ENCODE measurements at regions not wholly inside any gene's neighbourhood (a gene's known extent, or its start where the extent isn't known, plus 50 kb on each side); places are given as distances from the start of the nearest gene placed in this dataset.
"Not testable (repeated sequence)": the region's sequence is repeated elsewhere in the genome, so short reads cannot be mapped to it uniquely, and the experiment has no call there.

DNA sequence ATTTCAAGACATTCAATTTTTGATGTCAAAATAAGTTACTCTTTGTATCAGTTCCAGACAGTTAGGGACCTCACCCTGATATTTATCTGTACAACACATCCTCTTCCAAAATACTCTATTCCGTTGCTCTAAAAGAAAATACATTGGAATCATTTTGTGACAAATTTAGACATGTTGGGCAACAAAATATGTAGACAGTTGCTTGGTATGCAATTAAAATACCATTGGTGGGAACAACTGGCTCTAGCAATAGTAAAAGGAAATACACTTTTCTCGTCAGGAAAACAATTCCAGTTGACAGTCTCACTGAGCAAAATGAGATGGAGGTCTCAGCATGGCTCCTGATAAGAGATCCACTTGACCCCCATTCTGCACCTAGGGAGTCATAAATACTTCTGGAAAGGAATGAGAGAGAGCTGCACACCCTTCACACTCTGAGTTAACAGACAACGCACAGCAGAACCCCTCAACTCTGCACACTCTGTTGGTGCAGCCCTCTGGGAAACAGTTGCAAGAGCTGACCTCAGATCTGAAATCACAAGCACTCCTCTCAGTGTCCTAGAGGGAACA is 171.3 kb upstream of the NT5E start:
- no peak for DNase-seq

DNA sequence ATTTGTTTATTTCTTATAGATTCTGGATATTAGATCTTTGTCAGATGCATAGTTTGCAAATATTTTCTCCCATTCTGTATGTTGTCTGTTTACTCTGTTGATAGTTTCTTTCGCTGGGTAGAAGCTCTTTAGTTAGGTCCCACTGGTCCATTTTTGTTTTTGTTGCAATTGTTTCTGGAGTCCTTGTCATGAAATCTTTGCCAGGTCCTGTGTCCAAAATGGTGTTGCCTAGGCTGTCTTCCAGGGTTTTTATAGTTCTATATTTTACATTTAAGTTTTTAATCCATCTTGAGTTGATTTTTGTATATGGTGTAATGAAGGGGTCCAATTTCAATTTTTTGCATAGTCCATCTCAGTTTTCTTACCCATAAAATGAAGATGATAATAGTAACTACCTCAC is 173.9 kb upstream of the NT5E start:
- DNase-seq, result not testable (repeated sequence)

DNA sequence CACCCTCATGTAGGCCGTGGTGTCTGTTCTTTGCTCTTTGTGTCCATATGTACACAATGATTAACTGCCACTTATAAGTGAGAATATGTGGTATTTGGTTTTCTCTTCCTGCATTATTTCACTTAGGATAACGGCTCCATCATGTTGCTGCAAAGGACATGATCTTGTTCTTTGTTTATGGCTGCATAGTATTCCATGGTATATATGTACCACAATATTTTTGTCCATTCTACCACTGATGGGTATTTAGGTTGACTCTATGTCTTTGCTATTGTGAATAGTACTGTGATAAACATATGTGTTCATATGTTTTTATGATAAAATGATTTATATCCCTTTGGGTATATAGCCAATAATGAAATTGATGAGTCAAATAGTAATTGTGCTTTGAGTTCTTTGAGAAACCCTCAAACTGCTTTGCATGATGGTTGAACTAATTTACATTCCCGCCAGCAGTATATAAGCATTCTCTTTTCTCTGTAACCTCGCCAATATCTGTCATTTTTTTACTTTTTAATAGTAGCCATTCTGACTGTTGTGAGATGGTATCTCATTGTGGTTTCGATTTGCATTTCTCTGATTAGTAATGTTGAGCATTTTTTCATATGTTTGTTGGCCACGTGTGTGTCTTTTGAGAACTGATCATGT is 174.4 kb upstream of the NT5E start:
- DNase-seq, result peak; percentile 5

DNA sequence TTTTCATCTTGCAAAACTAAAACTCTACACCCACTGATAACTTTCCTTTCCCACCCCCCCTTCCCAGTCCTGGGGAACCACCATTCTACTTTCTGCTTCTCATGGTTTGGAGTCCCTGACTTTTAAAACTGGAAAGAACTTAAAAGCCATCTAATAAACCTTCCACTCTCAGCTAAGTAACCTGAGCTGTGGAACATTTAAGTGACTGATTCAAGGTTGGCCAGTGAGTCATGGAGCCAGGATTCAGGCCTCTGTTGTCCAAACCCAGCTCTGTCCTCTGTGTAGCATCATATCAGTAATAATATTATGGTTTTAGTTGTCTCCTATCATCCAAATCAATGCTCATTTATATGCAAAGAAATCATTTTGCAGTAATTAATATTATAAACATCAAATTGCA is 176.0 kb upstream of the NT5E start:
- no peak for DNase-seq

DNA sequence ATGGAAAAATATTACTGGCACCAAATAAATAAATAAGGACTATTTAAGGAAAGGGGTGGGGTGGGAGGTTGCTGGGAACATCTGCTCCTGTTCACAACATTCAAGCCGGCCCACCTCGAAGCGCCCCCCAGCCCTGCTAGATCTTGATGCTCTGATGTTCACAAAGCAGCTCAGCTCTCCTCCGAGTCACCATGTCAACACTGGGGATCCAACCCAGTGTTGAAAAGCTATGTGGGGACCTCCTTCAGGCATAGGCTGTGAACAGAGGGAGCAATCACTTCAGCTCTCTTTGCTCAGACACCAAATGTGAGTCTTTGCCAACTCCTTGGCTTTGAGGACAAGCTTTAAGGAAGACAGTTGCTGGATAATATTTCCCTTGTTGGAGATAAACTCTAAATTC is 176.8 kb upstream of the NT5E start:
- DNase-seq, result no peak

DNA sequence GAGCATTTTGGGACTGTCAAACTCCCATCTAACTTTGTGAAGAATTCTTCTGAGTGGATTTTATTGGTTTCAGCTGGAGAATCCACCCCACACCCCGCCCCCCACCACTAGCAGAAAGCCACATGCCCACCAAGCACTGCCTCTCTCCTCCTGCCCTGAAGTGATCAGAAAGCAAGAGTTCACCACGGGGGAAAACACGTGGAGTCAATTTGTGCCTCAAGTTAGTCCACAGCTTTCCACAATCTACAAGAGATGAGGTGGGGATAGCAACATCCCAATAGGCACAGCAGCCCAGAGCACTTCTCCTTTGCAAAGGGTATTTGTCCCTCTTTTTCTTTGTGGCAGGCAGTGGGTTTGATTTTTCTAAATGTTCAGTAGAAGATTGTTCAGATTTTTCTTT is 177.3 kb upstream of the NT5E start:
- no peak for DNase-seq

DNA sequence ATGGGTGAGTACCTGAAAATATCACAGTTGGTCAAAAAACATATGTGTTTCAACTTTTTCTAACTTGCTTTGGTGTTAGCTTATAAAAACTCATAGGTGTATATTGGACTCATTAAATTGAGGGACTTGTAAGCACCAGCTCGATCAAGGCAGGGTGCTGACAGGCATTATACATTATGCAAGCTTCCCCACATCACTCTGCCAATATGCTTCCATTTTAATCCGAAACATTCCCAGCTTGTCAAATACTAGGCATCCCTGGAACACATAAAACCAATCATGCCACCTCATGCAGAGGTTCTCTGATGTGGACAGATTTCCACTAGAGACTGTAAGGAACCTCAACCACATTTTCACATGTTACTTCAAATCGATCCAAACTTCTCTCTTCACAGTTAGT is 187.3 kb upstream of the NT5E start:
- no peak for DNase-seq

DNA sequence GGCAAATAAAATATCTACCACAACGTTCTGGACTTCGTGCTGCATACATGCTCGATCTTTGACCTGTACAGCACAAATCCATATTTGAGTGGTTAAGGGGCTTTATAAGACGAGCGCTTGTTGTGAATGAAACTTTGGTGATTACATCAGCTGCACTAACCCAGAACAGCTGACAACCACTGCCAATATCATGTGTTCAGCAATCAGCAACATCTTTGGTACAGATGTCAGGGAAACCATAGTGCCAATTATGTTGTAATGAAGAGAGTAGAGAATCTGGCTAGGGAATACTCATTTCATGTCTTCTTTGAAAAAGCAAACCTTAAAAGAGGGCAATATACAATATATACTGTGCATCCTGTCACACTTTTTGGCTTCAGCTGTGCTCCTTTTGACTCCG is 188.6 kb upstream of the NT5E start:
- no peak for DNase-seq

DNA sequence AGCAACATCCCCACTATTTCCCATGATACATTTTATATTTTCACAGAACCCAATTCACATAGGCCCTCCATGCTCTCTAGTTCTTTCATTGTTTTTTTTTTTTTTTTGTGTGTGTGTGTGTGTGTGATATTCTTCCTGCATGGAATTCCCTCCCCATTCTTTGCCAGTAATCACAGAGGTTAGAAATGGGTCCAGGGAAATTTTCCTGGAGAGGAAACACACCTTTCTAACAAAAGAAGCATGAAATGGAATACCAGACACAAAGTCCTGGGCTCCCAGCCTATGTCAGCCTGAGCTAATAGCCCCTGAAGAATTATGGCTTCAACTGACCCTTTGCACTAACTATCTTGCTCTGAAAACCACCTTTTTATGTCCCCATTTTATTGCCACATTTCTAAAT is 194.2 kb upstream of the NT5E start:
- DNase-seq, result no peak

DNA sequence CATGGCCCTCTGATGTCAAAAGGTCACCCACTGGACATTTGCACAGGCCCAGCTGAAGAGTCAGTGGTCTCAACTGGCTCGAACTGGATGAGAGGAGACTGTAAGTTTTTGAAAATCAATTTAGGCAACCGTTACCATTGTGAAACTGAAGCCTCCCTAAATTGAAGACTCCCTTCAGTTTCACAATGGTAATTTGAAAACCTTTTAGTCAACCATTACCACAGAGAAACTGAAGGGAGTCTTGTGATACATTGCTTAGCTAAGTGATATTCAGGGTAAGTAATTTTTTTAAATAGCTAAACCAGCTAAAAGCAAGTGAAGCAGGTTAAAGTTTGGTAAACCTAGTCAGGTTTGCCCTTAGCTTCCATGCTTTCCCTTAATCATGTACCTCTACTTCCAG is 197.3 kb upstream of the NT5E start:
- no peak for DNase-seq

DNA sequence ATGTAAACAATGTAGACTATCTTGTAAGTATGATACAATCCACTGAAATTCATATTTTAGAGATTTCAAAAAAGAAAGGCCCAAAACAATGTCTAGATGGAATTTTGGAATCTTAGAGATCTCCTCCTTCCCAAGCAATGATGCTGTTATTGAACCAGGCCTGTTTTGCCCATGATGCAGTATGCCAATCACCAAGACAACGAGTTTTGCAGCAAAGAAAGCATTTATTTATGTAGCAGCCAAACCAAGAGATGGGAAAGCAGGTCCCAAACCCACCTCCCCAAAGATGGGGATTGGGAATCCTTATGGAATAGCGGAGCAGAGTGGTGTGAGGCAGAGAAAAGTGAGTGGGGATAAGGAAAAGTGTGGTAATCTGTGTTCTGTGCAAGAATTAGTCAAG is 197.8 kb upstream of the NT5E start:
- no peak for DNase-seq

DNA sequence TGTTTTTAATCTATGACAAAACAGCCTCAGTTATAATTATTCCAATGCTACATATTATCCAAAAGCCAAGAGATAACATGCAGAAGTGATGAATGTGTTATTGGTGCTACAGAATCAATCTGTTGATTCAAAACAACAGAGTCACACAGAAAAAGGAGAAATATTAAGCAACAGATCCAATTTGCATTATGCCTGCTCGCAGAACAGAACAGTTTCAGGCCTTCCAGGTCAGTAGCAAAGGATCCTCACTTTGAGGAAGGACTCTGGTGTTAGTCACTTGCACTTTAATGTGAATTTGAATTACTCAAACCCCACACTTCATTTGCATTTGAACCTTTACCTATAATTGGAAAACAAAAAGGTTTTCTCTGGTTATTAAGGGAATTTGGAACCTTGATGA is 198.6 kb upstream of the NT5E start:
- no peak for DNase-seq

DNA sequence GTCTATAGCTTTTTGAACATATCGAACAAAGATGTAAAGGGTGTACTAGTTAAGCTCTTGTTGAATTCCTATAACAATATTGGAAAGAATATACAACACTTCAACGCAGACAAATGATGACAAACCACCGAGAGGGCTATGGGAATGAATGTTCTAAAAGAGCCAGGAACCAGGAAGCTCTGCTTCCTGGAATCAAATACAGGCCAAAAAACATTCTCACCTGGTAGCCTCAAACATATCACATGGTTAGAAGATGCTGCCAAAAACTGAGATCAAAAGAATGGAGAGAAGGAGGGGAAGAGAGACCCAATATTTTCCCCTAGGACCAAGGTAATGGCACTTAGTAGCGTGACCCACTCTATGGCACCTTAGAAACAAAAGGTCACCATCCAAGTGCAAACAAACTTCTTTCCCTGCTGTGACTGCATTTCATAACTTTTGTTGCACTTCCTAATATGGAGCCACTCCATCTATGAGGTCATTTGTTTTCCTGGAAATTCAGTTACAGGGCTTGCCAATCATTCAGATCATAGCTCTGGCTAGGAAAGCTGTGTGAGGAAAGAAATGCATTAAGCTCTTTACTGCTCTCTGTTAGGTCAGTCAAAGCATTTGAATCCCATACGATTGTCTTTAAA is 199.2 kb upstream of the NT5E start:
- no peak for DNase-seq

DNA sequence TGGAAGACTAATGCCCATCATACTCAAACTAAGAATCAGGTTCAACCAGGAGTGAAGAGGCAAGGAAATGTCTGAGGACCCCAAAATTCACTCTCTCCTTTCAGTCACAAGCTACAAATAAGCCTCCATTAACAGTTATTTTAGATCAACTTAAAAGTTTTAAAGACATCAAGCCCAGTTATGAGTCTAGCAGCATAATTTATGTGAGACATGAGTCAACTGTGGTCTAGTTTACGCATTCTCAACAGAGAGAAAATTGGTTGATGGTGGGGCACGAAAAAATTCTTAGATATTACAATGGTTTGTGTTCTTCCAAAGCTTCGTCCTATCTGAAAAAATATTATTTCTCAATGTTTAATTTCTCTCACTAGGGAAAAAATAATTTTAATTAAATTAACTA is 204.9 kb upstream of the NT5E start:
- no peak for DNase-seq

DNA sequence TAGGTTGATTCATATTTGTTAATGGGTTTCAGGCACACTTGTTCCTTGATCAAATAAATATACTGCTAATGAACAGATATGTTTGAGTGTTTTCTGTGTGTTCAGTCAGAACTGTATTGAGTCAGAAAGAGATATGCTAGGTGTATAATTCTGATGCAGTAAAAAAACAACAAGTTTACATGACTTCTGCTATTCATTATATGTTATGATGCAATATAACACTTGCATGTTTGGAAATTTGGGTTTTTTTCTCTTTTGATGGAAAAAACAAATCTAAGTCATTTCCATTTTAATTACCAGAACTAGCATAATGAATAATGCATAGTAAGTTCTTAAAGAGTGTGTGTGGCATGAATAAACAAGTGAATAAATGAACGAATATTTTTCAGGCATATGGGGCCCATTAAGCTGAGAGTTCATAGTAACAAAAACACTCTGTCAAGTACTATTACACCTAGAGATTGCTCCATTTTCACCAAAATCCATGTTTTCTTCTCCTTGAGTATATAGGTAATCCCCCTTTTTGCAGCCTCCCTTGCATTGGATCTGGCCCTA is 208.3 kb upstream of the NT5E start:
- DNase-seq, result no peak

DNA sequence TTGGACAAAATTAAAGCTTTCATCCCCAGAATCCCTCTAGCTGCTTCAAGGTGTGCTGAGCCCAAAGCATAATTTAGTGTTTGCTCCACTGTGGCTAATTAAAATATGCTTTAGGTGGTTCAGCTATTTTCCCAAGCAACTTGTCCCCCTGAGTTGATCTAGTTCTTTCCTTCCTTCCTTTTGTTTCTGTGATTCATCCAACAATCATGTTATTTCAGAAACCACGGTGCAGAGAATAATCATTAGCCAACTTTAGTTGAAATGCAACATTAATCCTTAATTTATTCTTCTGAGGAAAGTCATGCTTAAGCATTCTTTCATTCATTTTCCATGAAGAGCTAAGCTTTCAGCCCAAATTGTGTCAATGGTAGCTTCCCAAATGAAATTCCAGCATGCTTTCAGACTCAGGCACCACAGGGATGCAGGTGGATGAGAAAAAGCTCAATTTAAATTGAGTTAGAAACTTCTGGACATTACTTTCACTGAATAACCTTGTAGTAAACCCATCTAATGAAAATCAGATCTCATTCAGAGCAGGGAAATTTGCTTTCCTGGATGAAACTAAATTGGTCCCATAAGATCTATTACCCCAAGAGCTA is 209.0 kb upstream of the NT5E start:
- DNase-seq, result no peak

DNA sequence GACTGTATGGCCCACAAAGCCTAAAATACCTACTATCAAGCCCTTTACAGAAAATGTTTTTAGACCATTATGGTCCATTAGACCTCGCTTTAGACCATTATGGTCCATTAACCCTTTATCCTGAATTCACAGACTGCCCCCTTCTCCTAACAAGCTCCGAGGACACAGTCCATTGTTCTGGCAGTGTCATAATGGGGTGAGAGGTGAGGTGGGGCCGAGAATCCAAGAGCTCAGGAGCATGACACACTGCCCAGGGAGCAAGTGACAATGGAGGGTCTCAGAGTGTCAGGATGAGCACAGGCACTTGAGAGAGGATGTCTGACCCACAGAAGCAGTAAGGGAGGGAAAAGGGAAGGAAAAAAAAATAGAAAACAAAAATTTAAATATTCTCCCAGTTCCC is 212.4 kb upstream of the NT5E start:
- DNase-seq, result no peak

DNA sequence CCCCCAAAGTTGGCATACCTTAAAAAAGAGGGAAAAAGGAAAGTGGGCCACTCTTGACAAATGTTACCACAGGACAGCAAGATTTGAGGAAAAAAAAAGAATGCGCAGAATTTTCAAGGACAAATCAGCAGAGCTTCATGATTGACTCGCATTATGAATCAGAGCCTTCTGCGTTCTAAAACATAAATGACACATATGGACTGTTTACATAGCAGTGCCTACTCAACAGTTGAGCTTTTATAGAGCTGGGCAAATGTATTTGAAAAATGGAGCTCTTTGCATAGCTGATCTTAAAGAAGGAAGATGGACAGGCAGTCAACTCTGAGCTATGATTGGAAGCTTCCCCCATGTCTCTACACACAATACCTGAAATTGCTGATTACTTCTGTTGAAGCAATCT is 213.2 kb upstream of the NT5E start:
- no peak for DNase-seq

DNA sequence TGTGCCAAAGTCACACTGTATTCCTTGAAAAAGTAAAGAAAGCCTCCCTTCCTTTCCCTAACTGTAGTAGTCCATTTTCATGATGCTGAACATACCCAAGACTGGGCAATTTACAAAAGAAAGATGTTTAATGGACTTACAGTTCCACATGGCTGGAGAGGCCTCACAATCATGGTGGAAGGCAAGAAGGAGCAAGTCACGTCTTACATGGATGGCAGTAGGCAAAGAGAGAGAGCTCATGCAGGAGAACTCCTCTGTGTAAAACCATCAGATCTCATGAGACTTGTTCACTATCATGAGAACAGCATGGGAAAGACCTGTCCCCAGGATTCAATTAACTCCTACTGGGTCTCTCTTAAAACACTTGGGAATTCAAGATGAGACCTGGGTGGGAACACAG is 222.5 kb upstream of the NT5E start:
- DNase-seq, result not testable (repeated sequence)

DNA sequence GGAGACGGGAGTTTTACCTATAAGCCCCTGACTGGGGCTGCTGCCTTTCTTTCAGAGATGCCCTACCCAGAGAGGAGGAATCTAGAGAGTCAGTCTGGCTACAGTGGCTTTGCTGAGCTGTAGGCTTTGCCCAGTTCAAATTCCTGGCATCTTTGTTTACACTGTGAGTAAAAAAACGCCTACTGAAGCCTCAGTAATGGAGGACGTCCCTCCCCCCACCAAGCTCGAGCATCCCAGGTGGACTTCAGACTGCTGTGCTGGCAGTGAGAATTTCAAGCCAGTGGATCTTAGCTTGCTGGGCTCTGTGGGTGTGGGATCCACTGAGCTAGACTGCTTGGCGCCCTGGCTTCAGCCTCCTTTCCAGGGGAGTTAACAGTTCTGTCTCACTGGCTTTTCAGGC is 237.1 kb upstream of the NT5E start:
- not testable (repeated sequence) for DNase-seq

DNA sequence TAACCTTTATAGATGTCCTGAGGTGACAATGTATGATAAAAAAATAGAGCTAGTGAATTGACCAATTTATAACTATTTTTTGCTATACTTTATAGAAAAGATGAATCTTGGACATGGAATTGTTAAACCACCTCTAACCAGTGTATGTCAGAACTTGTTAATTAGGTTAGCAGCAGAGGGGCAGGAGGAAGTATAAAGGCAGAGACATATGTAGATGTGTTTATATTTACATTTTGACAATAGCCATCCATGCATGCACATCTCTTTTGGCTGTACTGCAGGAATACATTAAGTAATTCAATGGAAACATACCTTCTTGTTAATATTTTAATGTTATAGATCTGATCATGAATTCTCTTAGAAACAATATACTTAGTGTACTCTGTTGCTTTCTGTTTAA is 254.6 kb upstream of the NT5E start:
- no peak for DNase-seq

DNA sequence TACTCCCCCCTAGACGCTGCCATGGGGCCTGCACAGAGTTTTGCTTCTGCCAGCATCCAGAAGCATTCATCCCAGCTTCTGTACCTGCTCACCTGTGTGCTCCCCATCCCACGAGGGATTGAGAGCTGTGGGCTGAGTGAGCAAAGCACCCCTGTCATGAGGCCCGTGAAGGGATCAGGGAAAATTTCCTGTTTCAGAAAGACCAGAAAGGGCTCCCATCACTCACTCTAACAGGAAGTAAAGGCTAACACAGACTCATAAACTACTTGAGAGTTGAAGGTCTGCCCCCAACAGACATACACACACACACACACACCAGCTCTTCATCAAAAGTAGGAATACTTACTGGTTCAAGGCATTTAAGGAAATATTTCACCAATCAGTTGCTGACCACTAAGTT is 256.5 kb upstream of the NT5E start:
- DNase-seq, result no peak

DNA sequence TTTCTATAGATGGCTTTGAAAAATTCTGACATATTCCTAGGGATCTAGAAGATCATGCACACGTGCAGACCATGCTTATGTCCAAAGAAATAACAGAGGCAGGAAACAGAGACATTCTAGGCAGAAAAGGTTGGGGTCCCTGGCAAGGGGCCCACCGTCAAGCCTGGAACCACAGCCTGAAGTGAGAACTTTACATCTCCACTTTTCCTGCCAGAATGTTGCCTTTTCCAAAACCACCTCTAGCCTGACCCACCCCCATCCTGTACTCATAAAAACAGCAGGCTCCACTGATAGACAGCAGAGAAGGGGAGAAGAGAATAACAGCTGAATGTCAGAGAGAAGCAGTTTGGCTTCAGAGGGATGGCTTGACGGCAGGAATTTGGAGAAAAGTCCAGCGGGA is 257.3 kb upstream of the NT5E start:
- DNase-seq, result no peak

DNA sequence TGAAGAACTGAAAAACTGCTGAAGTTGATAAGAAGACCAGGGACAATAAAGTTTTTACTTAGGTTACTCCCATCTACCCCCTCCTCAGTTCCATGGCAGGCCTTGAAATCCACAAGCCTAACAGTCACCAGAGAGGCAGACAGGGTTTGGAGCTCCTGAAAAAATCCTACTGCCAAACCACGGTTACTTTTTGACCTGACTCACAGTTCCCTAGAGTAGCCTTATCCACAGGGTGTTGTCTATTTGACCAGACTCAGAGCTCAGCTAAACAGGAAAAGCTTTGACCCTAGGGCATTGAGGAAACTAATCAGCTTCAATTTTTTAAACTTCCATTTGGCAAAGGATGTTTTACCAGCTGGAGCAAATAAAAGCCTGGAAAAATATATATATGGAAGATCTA is 257.7 kb upstream of the NT5E start:
- DNase-seq, result no peak
